Hematopoietic multipotent progenitor cell treated with erythropoietin and hydrocortisone succinate and interleukin-3 and kit ligand, for 4 days (in vitro differentiated cells): ENCODE measurements at regions not wholly inside any gene's neighbourhood (a gene's known extent, or its start where the extent isn't known, plus 50 kb on each side); places are given as distances from the start of the nearest gene placed in this dataset.
A peak's percentile ranks its signal among the peaks of the same experiment; 100 is the strongest.

Source experiments
- DNase-seq: peaks from one replicate; pipeline ENCODE4 v3.0.0-alpha.2; 2015

- DNase-seq, result no peak
Measured at GRCh38 chr7:80403686-80404241, 108.1 kb downstream of the GNAT3 start.

GRCh38 chr7:80401708-80402107, 110.2 kb downstream of the GNAT3 start:
- no peak for DNase-seq

GRCh38 chr7:80393786-80394185, 118.1 kb downstream of the GNAT3 start:
- no peak for DNase-seq

- peak; percentile 71 for DNase-seq
Measured at GRCh38 chr7:80392229-80393169, 119.4 kb downstream of the GNAT3 start.

GRCh38 chr7:80387634-80388193, 124.2 kb downstream of the GNAT3 start:
- no peak for DNase-seq

GRCh38 chr7:80386686-80387085, 125.2 kb downstream of the GNAT3 start:
- no peak for DNase-seq

GRCh38 chr7:80385508-80385907, 126.4 kb downstream of the GNAT3 start:
- no peak for DNase-seq

GRCh38 chr7:80380957-80381356, 130.9 kb downstream of the GNAT3 start:
- DNase-seq, result no peak

GRCh38 chr7:80379034-80379982, 132.6 kb downstream of the GNAT3 start:
- DNase-seq, result no peak

GRCh38 chr7:80374321-80374720, 137.5 kb downstream of the GNAT3 start:
- no peak for DNase-seq

GRCh38 chr7:80373429-80374032, 138.3 kb downstream of the GNAT3 start:
- DNase-seq, result no peak

GRCh38 chr7:80372415-80372814, 139.4 kb downstream of the GNAT3 start:
- DNase-seq, result no peak

- DNase-seq, result no peak
Measured at GRCh38 chr7:80370587-80370986, 141.3 kb downstream of the GNAT3 start.

- DNase-seq, result no peak
Measured at GRCh38 chr7:80369321-80369720, 142.5 kb downstream of the GNAT3 start.

GRCh38 chr7:80362677-80363076, 149.2 kb downstream of the GNAT3 start:
- no peak for DNase-seq

GRCh38 chr7:80362010-80362618, 149.8 kb downstream of the GNAT3 start:
- DNase-seq, result no peak

GRCh38 chr7:80359476-80359875, 152.4 kb downstream of the GNAT3 start:
- DNase-seq, result no peak

- DNase-seq, result no peak
Measured at GRCh38 chr7:80359029-80359428, 152.8 kb downstream of the GNAT3 start.

- DNase-seq, result no peak
Measured at GRCh38 chr7:80357530-80357929, 154.3 kb downstream of the GNAT3 start.

- DNase-seq, result no peak
Measured at GRCh38 chr7:80350430-80350829, 161.4 kb downstream of the GNAT3 start.

GRCh38 chr7:80348223-80348622, 163.6 kb downstream of the GNAT3 start:
- no peak for DNase-seq

GRCh38 chr7:80347173-80347572, 164.7 kb downstream of the GNAT3 start:
- peak; percentile 55 for DNase-seq
